ENCODE measurements at regions not wholly inside any gene's neighbourhood (a gene's known extent, or its start where the extent isn't known, plus 50 kb on each side); places are given as distances from the start of the nearest gene placed in this dataset.

DNA sequence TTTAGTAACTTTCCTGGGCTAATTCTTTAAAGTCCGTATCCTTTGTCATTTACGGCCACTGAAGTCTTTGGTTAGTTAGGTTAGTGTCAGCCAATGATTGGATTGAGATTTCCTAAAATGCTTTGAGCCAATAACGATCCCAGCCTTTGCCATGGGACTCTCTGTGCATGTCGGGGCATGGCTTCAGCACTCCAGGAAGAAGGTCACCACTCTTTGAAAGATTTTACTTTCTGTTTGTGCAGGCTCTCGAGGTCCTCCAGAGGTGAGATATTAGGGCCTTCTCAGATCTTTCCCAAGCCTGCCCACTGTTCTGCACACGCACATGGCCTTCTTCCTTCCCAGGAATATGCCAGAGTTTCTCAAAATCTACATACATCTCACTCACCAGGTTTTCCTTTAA, 153.7 kb upstream of the ARGLU1 start:
- DNase-seq (ENCODE audit: low read depth): no peak
- TF ChIP-seq, protein P1, sequence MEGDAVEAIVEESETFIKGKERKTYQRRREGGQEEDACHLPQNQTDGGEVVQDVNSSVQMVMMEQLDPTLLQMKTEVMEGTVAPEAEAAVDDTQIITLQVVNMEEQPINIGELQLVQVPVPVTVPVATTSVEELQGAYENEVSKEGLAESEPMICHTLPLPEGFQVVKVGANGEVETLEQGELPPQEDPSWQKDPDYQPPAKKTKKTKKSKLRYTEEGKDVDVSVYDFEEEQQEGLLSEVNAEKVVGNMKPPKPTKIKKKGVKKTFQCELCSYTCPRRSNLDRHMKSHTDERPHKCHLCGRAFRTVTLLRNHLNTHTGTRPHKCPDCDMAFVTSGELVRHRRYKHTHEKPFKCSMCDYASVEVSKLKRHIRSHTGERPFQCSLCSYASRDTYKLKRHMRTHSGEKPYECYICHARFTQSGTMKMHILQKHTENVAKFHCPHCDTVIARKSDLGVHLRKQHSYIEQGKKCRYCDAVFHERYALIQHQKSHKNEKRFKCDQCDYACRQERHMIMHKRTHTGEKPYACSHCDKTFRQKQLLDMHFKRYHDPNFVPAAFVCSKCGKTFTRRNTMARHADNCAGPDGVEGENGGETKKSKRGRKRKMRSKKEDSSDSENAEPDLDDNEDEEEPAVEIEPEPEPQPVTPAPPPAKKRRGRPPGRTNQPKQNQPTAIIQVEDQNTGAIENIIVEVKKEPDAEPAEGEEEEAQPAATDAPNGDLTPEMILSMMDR (conservative IDR thresholded peaks at IDR 0.05; ENCODE audit: low read depth, low read length): no peak
- no peak overlapping the region for H3K4me3 ChIP-seq (ENCODE audit: low read depth, low read length)

DNA sequence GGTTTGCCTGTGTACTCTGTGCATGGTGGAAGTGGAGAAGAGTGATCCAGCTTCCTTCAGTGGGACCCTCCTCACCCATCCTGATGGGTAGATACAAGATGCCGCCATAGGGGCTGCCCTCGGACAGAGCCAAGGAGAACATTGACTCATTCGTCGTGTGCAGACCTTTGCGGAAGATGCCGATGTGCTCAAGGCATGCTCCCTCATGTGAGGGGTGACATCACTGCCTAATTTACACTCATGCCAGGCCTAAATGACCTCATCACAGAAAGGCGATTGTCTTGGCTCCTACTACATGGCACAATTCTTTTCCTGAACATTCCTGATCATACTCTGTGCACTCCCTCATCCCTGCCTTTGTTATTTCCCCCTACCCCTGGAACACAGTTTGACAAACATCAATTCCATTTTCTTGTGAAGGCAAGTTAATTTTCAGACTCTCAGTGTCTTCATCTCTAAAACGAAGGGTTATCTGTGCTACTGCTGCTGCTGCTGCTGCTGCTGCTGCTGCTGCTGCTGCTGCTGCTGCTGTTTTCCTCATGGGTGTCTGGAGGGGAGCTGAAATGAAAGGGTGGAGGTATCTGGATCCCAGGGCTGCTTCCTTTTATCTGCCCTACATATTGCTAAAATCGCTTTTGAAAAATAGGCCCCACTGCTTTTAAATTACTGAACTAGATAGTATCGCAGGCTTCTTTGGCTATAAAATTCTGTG, 146.5 kb upstream of the ARGLU1 start:
- TF ChIP-seq, protein P1 (conservative IDR thresholded peaks at IDR 0.05; ENCODE audit: low read depth, low read length): no peak
- no peak overlapping the region for H3K4me3 ChIP-seq (ENCODE audit: low read depth, low read length)
- no peak for DNase-seq (ENCODE audit: low read depth)

DNA sequence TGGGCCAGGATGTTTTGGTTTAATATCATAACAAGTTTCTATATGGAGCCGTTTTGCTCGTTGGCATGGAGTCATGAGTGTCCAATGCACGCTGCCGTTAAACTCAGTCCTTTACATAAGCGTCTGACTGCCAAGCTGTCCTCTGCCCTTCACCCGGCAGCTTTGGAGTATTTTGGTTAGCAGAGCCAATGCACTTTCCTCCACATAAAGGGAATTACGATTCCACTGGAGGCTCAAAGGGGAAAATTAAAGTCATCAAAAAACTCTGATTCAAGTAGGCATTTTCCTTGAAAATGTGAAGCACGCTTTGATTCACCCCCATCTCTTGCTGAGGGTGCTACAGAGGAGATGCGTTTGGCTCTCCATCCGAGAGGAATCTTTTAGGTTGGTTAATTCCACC, 144.4 kb upstream of the ARGLU1 start:
- H3K4me3 ChIP-seq (ENCODE audit: low read depth, low read length): no peak overlapping the region
- TF ChIP-seq, protein P1 (conservative IDR thresholded peaks at IDR 0.05; ENCODE audit: low read depth, low read length): no peak
- no peak for DNase-seq (ENCODE audit: low read depth)

DNA sequence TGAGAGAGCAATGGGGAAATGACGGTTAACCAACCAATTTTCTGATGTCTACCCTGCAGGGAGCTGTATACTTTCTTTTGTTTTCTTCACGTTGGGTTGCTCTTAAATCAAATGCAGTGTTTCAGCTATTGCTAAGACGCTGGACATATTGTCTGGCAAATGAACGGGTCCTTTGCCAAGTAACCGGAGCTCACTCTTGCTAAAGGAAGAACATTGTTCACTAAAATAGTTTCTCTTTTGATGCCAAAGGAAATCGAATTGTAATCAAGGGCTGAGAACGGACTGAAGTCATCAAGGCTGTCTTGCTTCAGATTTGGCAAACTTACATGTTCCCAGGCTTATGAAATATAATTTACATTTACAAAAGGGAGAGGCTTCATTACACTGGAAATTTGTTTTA, 142.3 kb upstream of the ARGLU1 start:
- H3K4me3 ChIP-seq (ENCODE audit: low read depth, low read length): no peak overlapping the region
- DNase-seq (ENCODE audit: low read depth): no peak
- TF ChIP-seq, protein P1 (conservative IDR thresholded peaks at IDR 0.05; ENCODE audit: low read depth, low read length): no peak

DNA sequence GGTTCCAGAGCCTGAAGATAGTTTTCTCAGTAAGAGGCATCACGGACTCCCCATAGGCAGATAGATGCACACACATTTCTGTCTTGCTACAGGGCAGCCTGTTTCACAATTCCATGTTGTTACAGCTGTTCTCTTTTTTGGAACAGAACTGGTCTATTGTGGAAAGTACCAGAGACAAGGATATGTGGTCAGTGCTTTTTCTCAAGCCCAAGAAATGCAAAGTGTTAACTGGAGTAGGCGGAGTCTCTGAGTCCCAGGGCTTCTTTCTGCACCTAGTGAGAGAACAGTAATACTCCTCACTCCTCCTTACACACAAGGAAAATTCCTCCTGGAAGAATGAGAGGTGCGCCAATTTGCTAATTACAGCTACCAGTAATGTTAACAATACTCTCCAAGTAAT, 141.6 kb upstream of the ARGLU1 start:
- TF ChIP-seq, protein P1 (conservative IDR thresholded peaks at IDR 0.05; ENCODE audit: low read depth, low read length): no peak
- no peak overlapping the region for H3K4me3 ChIP-seq (ENCODE audit: low read depth, low read length)
- DNase-seq (ENCODE audit: low read depth): no peak

DNA sequence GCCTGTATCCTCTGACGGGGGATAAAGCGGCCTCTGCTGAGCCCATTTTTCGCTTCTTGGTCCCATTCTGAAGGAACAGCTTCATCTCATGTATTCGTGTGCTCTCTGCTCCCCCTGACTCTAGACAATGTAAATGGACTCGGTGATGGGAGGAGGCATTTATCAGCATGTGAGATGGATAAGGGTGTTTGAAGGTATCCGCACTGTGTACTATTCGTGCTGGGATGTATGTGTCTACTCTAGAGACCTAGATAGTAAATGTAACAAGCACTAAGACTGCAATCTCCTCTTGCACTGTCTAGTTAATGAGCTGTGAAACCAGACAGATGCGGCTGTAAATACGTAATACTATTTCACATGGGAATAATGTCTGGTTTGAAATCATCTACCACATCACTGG, 134.6 kb upstream of the ARGLU1 start:
- TF ChIP-seq, protein P1 (conservative IDR thresholded peaks at IDR 0.05; ENCODE audit: low read depth, low read length): no peak
- no peak for DNase-seq (ENCODE audit: low read depth)
- H3K4me3 ChIP-seq (ENCODE audit: low read depth, low read length): no peak overlapping the region

DNA sequence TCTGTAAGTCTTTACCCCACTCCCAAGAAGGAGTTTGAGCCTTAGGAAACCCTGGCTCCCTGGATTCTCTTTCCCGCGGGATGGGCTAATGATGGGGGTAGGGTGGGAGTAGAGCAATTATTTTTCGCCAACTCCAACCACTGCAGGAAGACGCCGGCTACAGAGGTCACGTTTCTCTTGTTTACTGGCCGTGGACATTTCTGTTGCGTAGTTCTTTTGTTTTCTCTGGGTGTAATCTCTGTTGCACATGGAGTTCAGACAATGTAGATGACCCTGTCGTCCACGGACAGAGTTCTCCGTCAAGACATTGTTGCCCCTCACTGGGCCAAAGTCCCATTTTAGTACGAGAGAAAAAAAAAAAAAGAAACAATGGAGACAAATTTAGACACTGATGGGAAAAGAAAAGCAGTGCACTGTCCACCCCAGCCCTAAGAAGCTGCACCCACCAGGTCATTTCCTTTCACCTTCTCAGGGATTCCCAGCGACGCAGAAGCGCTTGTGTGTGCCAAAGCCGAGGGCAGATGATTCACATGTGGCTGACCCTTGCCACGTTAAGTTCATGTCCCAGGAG, 133.9 kb upstream of the ARGLU1 start:
- no peak for DNase-seq (ENCODE audit: low read depth)
- TF ChIP-seq, protein P1 (conservative IDR thresholded peaks at IDR 0.05; ENCODE audit: low read depth, low read length): no peak
- no peak overlapping the region for H3K4me3 ChIP-seq (ENCODE audit: low read depth, low read length)
